HEK293T (cell line): ENCODE measurements at regions not wholly inside any gene's neighbourhood (a gene's known extent, or its start where the extent isn't known, plus 50 kb on each side); places are given as distances from the start of the nearest gene placed in this dataset.

Source experiments
- CTCF ChIA-PET: fragments of 350-600 bp; formaldehyde crosslinking; extraction: SDS; loops from one replicate; lab custom pipeline; 2021; ENCODE audit warnings: antibody characterized with exemption, inconsistent platforms; lab: Yijun Ruan, JAX
- POLR2A ChIA-PET: fragments of 350-600 bp; formaldehyde crosslinking; extraction: SDS; loops from one replicate; lab custom pipeline; 2020; ENCODE audit warnings: antibody characterized with exemption, inconsistent platforms; lab: Yijun Ruan, JAX
- DNase-seq: peaks from one replicate; pipeline ENCODE4 v3.0.0; 2012; ENCODE audit warnings: mixed read lengths; ENCODE audit errors: extremely low spot score
- ARNT ChIP-seq: fragments of 450-650 bp; IDR thresholded peaks from 2 replicates; pipeline ENCODE4 v1.6.1; 2017; ENCODE audit warnings: mild to moderate bottlenecking
- BHLHE40 ChIP-seq: fragments of 450-650 bp; IDR thresholded peaks from 2 replicates; pipeline ENCODE4 v1.6.1; 2016; ENCODE audit warnings: mild to moderate bottlenecking, moderate library complexity, borderline replicate concordance
- CTBP1 ChIP-seq: fragments of 450-650 bp; IDR thresholded peaks from 2 replicates; pipeline ENCODE4 v1.6.1; 2016; ENCODE audit warnings: borderline replicate concordance
- ELF4 ChIP-seq: fragments of 450-650 bp; IDR thresholded peaks from 2 replicates; pipeline ENCODE4 v1.6.1; 2017; ENCODE audit warnings: antibody characterized with exemption
- FOXA1 ChIP-seq: fragments of 450-650 bp; IDR thresholded peaks from 2 replicates; pipeline ENCODE4 v1.6.1; 2016; ENCODE audit warnings: mild to moderate bottlenecking
- FOXK2 ChIP-seq: fragments of 450-650 bp; IDR thresholded peaks from 2 replicates; pipeline ENCODE4 v1.6.1; 2016; ENCODE audit warnings: mild to moderate bottlenecking
- FOXM1 ChIP-seq: fragments of 450-650 bp; IDR thresholded peaks from 2 replicates; pipeline ENCODE4 v1.6.1; 2017; ENCODE audit warnings: mild to moderate bottlenecking, borderline replicate concordance
- HDGF ChIP-seq: fragments of 450-650 bp; IDR thresholded peaks from 2 replicates; pipeline ENCODE4 v1.6.1; 2017; ENCODE audit warnings: antibody characterized with exemption, borderline replicate concordance
- L3MBTL2 ChIP-seq: fragments of 450-650 bp; conservative IDR thresholded peaks from 2 replicates; pipeline ENCODE4 v1.6.1; 2016; ENCODE audit warnings: mild to moderate bottlenecking
- LEF1 ChIP-seq: fragments of 450-650 bp; IDR thresholded peaks from 2 replicates; pipeline ENCODE4 v1.6.1; 2017; ENCODE audit warnings: mild to moderate bottlenecking, borderline replicate concordance
- NFRKB ChIP-seq: fragments of 450-650 bp; IDR thresholded peaks from 2 replicates; pipeline ENCODE4 v1.6.1; 2016; ENCODE audit warnings: mild to moderate bottlenecking, moderate library complexity
- PKNOX1 ChIP-seq: fragments of 450-650 bp; IDR thresholded peaks from 2 replicates; pipeline ENCODE4 v1.6.1; 2016
- SP1 ChIP-seq: fragments of 450-650 bp; IDR thresholded peaks from 2 replicates; pipeline ENCODE4 v1.6.1; 2017
- SUZ12 ChIP-seq: fragments of 450-650 bp; IDR thresholded peaks from 2 replicates; pipeline ENCODE4 v1.6.1; 2016; ENCODE audit warnings: mild to moderate bottlenecking
- TARDBP ChIP-seq: fragments of 450-650 bp; IDR thresholded peaks from 2 replicates; pipeline ENCODE4 v1.6.1; 2016
- ZNF384 ChIP-seq: fragments of 450-650 bp; IDR thresholded peaks from 2 replicates; pipeline ENCODE4 v1.6.1; 2016

GRCh38 chr4:156638334-156638733, 333.3 kb downstream of the PDGFC start:
- ChIA-PET CTCF (no interaction called here), POLR2A (no interaction called here)
- TF ChIP-seq ARNT = no peak
- no peak for TF ChIP-seq TARDBP
- TF ChIP-seq FOXA1 = no peak
- TF ChIP-seq BHLHE40 = no peak
- TF ChIP-seq SUZ12 = no peak
- DNase-seq = no peak

- no peak for TF ChIP-seq FOXA1
- no peak for TF ChIP-seq PKNOX1
- no peak for TF ChIP-seq TARDBP
- TF ChIP-seq LEF1 = no peak
- TF ChIP-seq L3MBTL2 = no peak
- TF ChIP-seq FOXK2 = no peak
- no peak for TF ChIP-seq CTBP1
- TF ChIP-seq ARNT = no peak
- TF ChIP-seq HDGF = no peak
- no peak for TF ChIP-seq SUZ12
- POLR2A ChIA-PET = no interaction called here
- DNase-seq = no peak
- CTCF ChIA-PET = no interaction called here
Measured at GRCh38 chr4:156636381-156636780, 335.2 kb downstream of the PDGFC start.

- POLR2A ChIA-PET = no interaction called here
- CTCF ChIA-PET = no interaction called here
- no peak for DNase-seq
- TF ChIP-seq L3MBTL2 = no peak
- TF ChIP-seq NFRKB = no peak
- no peak for TF ChIP-seq TARDBP
- no peak for TF ChIP-seq FOXM1
- no peak for TF ChIP-seq ZNF384
Measured at GRCh38 chr4:156635051-156635450, 336.5 kb downstream of the PDGFC start.

- DNase-seq = no peak
- POLR2A ChIA-PET = no interaction called here
- CTCF ChIA-PET = no interaction called here
- TF ChIP-seq ZNF384 = no peak
- TF ChIP-seq NFRKB = no peak
- no peak for TF ChIP-seq FOXK2
- TF ChIP-seq LEF1 = no peak
- no peak for TF ChIP-seq TARDBP
- TF ChIP-seq SP1 = no peak
- no peak for TF ChIP-seq FOXA1
- no peak for TF ChIP-seq L3MBTL2
- no peak for TF ChIP-seq BHLHE40
Measured at GRCh38 chr4:156634612-156635011, 337.0 kb downstream of the PDGFC start.

GRCh38 chr4:156633847-156634246, 337.8 kb downstream of the PDGFC start:
- TF ChIP-seq CTBP1 (no peak), FOXA1 (no peak), ELF4 (no peak), HDGF (no peak), SUZ12 (no peak), FOXM1 (no peak), ARNT (no peak), NFRKB (no peak), L3MBTL2 (no peak), FOXK2 (no peak)
- CTCF ChIA-PET = no interaction called here
- POLR2A ChIA-PET = no interaction called here
- DNase-seq = no peak

- ChIA-PET CTCF (no interaction called here), POLR2A (no interaction called here)
- DNase-seq = no peak
- TF ChIP-seq BHLHE40 = no peak
- TF ChIP-seq LEF1 = no peak
- no peak for TF ChIP-seq ELF4
- no peak for TF ChIP-seq FOXM1
- no peak for TF ChIP-seq SUZ12
- no peak for TF ChIP-seq SP1
- TF ChIP-seq ARNT = no peak
- no peak for TF ChIP-seq NFRKB
- no peak for TF ChIP-seq ZNF384
- TF ChIP-seq L3MBTL2 = no peak
- TF ChIP-seq FOXA1 = no peak
- TF ChIP-seq CTBP1 = no peak
- TF ChIP-seq PKNOX1 = no peak
- TF ChIP-seq FOXK2 = no peak
Measured at GRCh38 chr4:156628858-156629257, 342.7 kb downstream of the PDGFC start.

GRCh38 chr4:156623376-156623775, 348.2 kb downstream of the PDGFC start:
- ChIA-PET CTCF (no interaction called here), POLR2A (no interaction called here)
- TF ChIP-seq PKNOX1 (no peak), FOXK2 (no peak), HDGF (no peak), FOXM1 (no peak), FOXA1 (no peak), ARNT (no peak), LEF1 (no peak), BHLHE40 (no peak), SUZ12 (no peak)
- no peak for DNase-seq
